Ovary (tissue), 7 donors: ENCODE measurements at regions not wholly inside any gene's neighbourhood (a gene's known extent, or its start where the extent isn't known, plus 50 kb on each side); places are given as distances from the start of the nearest gene placed in this dataset.

Experiments
- DNase-seq, 5 donors: peaks; one replicate each; pipeline ENCODE4 v3.0.0-alpha.2; 2019 to 2020
- H3K27ac ChIP-seq, 2 donors: fragments of 200-600 bp; one replicate each; pipeline versions ENCODE4 v1.5.1 to v1.8.0; 2019 to 2022
- H3K27me3 ChIP-seq: fragments of 200-600 bp; one replicate; pipeline ENCODE4 v1.8.0; 2022
- H3K36me3 ChIP-seq: fragments of 200-600 bp; sonication (generic); one replicate; pipeline ENCODE4 v1.5.1; 2019
- H3K4me1 ChIP-seq: one replicate; pipeline ENCODE4 v1.8.1; 2013; ENCODE audit warnings: mild to moderate bottlenecking, moderate library complexity; ENCODE audit not compliant: insufficient read depth
- H3K4me3 ChIP-seq: fragments of 200-600 bp; sonication (generic); one replicate; pipeline ENCODE4 v1.5.1; 2017
- H3K9me3 ChIP-seq, 2 donors: fragments of 200-600 bp in 1 of 2; sonication (generic) in 1 of 2; one replicate each; pipeline versions ENCODE4 v1.5.1 to v1.8.1; 2013 to 2019; ENCODE audit warnings: mild to moderate bottlenecking in 1 of 2, moderate library complexity in 1 of 2
- CTCF ChIP-seq, 3 donors: fragments of 450-650 bp in 2 of 3; fragments of 200-600 bp in 1 of 3; IDR thresholded peaks; one replicate each; pipeline versions ENCODE4 v1.5.1 to v1.8.0; 2016 to 2022; ENCODE audit warnings: antibody characterized with exemption in 3 of 3, mild to moderate bottlenecking in 1 of 3
- EP300 ChIP-seq: sonication (generic); formaldehyde crosslinking; IDR thresholded peaks from one replicate; pipeline ENCODE4 v1.6.1; 2017; ENCODE audit warnings: antibody characterized with exemption
- POLR2A ChIP-seq: fragments of 450-650 bp; IDR thresholded peaks from one replicate; pipeline ENCODE4 v1.6.1; 2017; ENCODE audit warnings: antibody characterized with exemption, mild to moderate bottlenecking, moderate library complexity
- WGBS, 3 donors: extraction: QIAGEN DNeasy Blood & Tissue Kit in 1 of 3; methylation state at CpG; one replicate each; pipeline versions ENCODE4 v1.1.5 to v1.1.7; 2013 to 2017; 5-methylcytosine and 5-hydroxymethylcytosine counted together
- intact Hi-C, 4 donors: fragments of 100-400 bp; cut with DNase I; formaldehyde crosslinking; loops; one replicate each; pipeline versions ENCODE4 v1.11.0 to v1.15.1; 2022 to 2023
- donor health status: DM: no; HTN: no; CAD: no; lungs with moderate emphysema.
- donor health status: DM: no; HTN: no; CAD: no.
- donor health status: Bipolar disorder and iron deficiency.
- donor health status: DM: no; HTN: no; CAD: no.
- donor health status: DM: yes; HTN: yes; CAD: no.

GRCh38 chr15:93414576-93415231 lies 325.7 kb upstream of the RGMA start:
- no peaks in the 10 kb centered on the region for H3K4me1 ChIP-seq
- H3K27me3 ChIP-seq, result no peaks in the 10 kb centered on the region
- TF ChIP-seq CTCF (IDR thresholded peaks at IDR 0.05) (no peak), EP300 (no peak), POLR2A (no peak)
- H3K36me3 ChIP-seq, result no peaks in the 10 kb centered on the region
- no peak for DNase-seq
- WGBS, 3 donors, result 89 to 90% (median 90%) methylated on average over 11 of the region's 11 CpGs
- no peak overlapping the region for H3K27ac ChIP-seq
- H3K9me3 ChIP-seq, result no peaks in the 10 kb centered on the region
- intact Hi-C loops, result no loop called here
- no peak overlapping the region for H3K4me3 ChIP-seq

GRCh38 chr15:93413745-93414144 lies 324.7 kb upstream of the RGMA start:
- WGBS, 3 donors, result 91 to 95% (median 93%) methylated on average over 10 of the region's 10 CpGs

GRCh38 chr15:93399121-93399520 lies 310.1 kb upstream of the RGMA start:
- TF ChIP-seq EP300 (no peak), CTCF (IDR thresholded peaks at IDR 0.05) (no peak), POLR2A (no peak)
- 72 to 92% (median 76%) methylated on average over 3 of the region's 3 CpGs for WGBS, 3 donors
- intact Hi-C loops, result no loop called here
- no peaks in the 10 kb centered on the region for H3K36me3 ChIP-seq
- no peak overlapping the region for H3K4me3 ChIP-seq
- H3K9me3 ChIP-seq, result no peaks in the 10 kb centered on the region
- H3K4me1 ChIP-seq, result no peaks in the 10 kb centered on the region
- H3K27me3 ChIP-seq, result no peaks in the 10 kb centered on the region
- H3K27ac ChIP-seq, result no peak overlapping the region
- no peak for DNase-seq

More at GRCh38 chr15:93413745-93414144, 324.7 kb upstream of the RGMA start:
- Histone ChIP-seq H3K9me3 (no peaks in the 10 kb centered on the region), H3K4me3 (no peak overlapping the region), H3K27me3 (no peaks in the 10 kb centered on the region), H3K36me3 (no peaks in the 10 kb centered on the region), H3K4me1 (no peaks in the 10 kb centered on the region), H3K27ac (no peak overlapping the region)
- intact Hi-C loops, result no loop called here
- TF ChIP-seq CTCF (IDR thresholded peaks at IDR 0.05), result no peak
- no peak for TF ChIP-seq POLR2A
- no peak for TF ChIP-seq EP300
- DNase-seq, result no peak

GRCh38 chr15:93389211-93389610 lies 300.2 kb upstream of the RGMA start:
- Histone ChIP-seq H3K36me3 (no peaks in the 10 kb centered on the region), H3K4me1 (peaks cover 1% of the 10 kb centered on the region), H3K27ac (no peak overlapping the region), H3K27me3 (no peaks in the 10 kb centered on the region), H3K4me3 (no peak overlapping the region), H3K9me3 (no peaks in the 10 kb centered on the region)
- intact Hi-C loops, result no loop called here
- no peak for TF ChIP-seq CTCF (IDR thresholded peaks at IDR 0.05)
- TF ChIP-seq POLR2A, result no peak
- TF ChIP-seq EP300, result no peak
- DNase-seq, result no peak
- 6 to 12% (median 8%) methylated on average over 5 of the region's 5 CpGs for WGBS, 3 donors
